ENCODE measurements at regions not wholly inside any gene's neighbourhood (a gene's known extent, or its start where the extent isn't known, plus 50 kb on each side); places are given as distances from the start of the nearest gene placed in this dataset.

GRCh38 chr2:236496340-236496739 lies 73.3 kb upstream of the ACKR3 start:
- no peak for DNase-seq
- TF ChIP-seq GATA1 (IDR thresholded peaks at IDR 0.05; ENCODE audit: low read depth, low read length) (no peak), POLR2A (IDR thresholded peaks at IDR 0.05; ENCODE audit: low read length) (no peak)

GRCh38 chr2:236498369-236498768 lies 71.3 kb upstream of the ACKR3 start:
- TF ChIP-seq GATA1 (IDR thresholded peaks at IDR 0.05; ENCODE audit: low read depth, low read length): no peak
- TF ChIP-seq POLR2A (IDR thresholded peaks at IDR 0.05; ENCODE audit: low read length): no peak
- no peak for DNase-seq

GRCh38 chr2:236499691-236500578 lies 69.7 kb upstream of the ACKR3 start:
- TF ChIP-seq GATA1 (IDR thresholded peaks at IDR 0.05; ENCODE audit: low read depth, low read length) (no peak), POLR2A (IDR thresholded peaks at IDR 0.05; ENCODE audit: low read length) (no peak)
- DNase-seq: no peak

- TF ChIP-seq GATA1 (IDR thresholded peaks at IDR 0.05; ENCODE audit: low read depth, low read length) (no peak), POLR2A (IDR thresholded peaks at IDR 0.05; ENCODE audit: low read length) (no peak)
These were observed 68.6 kb upstream of the ACKR3 start for GRCh38 chr2:236501026-236501425.

GRCh38 chr2:236501531-236501930 lies 68.1 kb upstream of the ACKR3 start:
- DNase-seq: no peak
- TF ChIP-seq GATA1 (IDR thresholded peaks at IDR 0.05; ENCODE audit: low read depth, low read length) (no peak), POLR2A (IDR thresholded peaks at IDR 0.05; ENCODE audit: low read length) (no peak)

More at GRCh38 chr2:236501026-236501425, 68.6 kb upstream of the ACKR3 start:
- no peak for DNase-seq

- TF ChIP-seq POLR2A (IDR thresholded peaks at IDR 0.05; ENCODE audit: low read length) (no peak), GATA1 (IDR thresholded peaks at IDR 0.05; ENCODE audit: low read depth, low read length) (no peak)
- no peak for DNase-seq
These were observed 66.5 kb upstream of the ACKR3 start for GRCh38 chr2:236503100-236503499.

- TF ChIP-seq GATA1 (IDR thresholded peaks at IDR 0.05; ENCODE audit: low read depth, low read length) (no peak), POLR2A (IDR thresholded peaks at IDR 0.05; ENCODE audit: low read length) (no peak)
These were observed 66.0 kb upstream of the ACKR3 start for GRCh38 chr2:236503583-236503982.

GRCh38 chr2:236505041-236505440 lies 64.6 kb upstream of the ACKR3 start:
- no peak for TF ChIP-seq GATA1 (IDR thresholded peaks at IDR 0.05; ENCODE audit: low read depth, low read length)
- TF ChIP-seq POLR2A (IDR thresholded peaks at IDR 0.05; ENCODE audit: low read length): no peak
- no peak for DNase-seq

More at GRCh38 chr2:236503583-236503982, 66.0 kb upstream of the ACKR3 start:
- DNase-seq: no peak

- DNase-seq: no peak
- TF ChIP-seq GATA1 (IDR thresholded peaks at IDR 0.05; ENCODE audit: low read depth, low read length) (no peak), POLR2A (IDR thresholded peaks at IDR 0.05; ENCODE audit: low read length) (no peak)
These were observed 64.0 kb upstream of the ACKR3 start for GRCh38 chr2:236505648-236506047.

- no peak for TF ChIP-seq GATA1 (IDR thresholded peaks at IDR 0.05; ENCODE audit: low read depth, low read length)
- TF ChIP-seq POLR2A (IDR thresholded peaks at IDR 0.05; ENCODE audit: low read length): no peak
- DNase-seq: no peak
These were observed 62.1 kb upstream of the ACKR3 start for GRCh38 chr2:236507393-236508085.

- TF ChIP-seq GATA1 (IDR thresholded peaks at IDR 0.05; ENCODE audit: low read depth, low read length): no peak
- TF ChIP-seq POLR2A (IDR thresholded peaks at IDR 0.05; ENCODE audit: low read length): no peak
- no peak for DNase-seq
These were observed 61.2 kb upstream of the ACKR3 start for GRCh38 chr2:236508466-236508865.

GRCh38 chr2:236510034-236510433 lies 59.6 kb upstream of the ACKR3 start:
- no peak for DNase-seq
- no peak for TF ChIP-seq POLR2A (IDR thresholded peaks at IDR 0.05; ENCODE audit: low read length)
- TF ChIP-seq GATA1 (IDR thresholded peaks at IDR 0.05; ENCODE audit: low read depth, low read length): no peak

- no peak for TF ChIP-seq POLR2A (IDR thresholded peaks at IDR 0.05; ENCODE audit: low read length)
- TF ChIP-seq GATA1 (IDR thresholded peaks at IDR 0.05; ENCODE audit: low read depth, low read length): no peak
- no peak for DNase-seq
These were observed 58.4 kb upstream of the ACKR3 start for GRCh38 chr2:236511266-236511665.

- no peak for TF ChIP-seq GATA1 (IDR thresholded peaks at IDR 0.05; ENCODE audit: low read depth, low read length)
- no peak for TF ChIP-seq POLR2A (IDR thresholded peaks at IDR 0.05; ENCODE audit: low read length)
These were observed 57.4 kb upstream of the ACKR3 start for GRCh38 chr2:236512267-236512666.

More at GRCh38 chr2:236512267-236512666, 57.4 kb upstream of the ACKR3 start:
- DNase-seq: no peak
